ENCODE measurements at regions not wholly inside any gene's neighbourhood (a gene's known extent, or its start where the extent isn't known, plus 50 kb on each side); places are given as distances from the start of the nearest gene placed in this dataset.

DNA sequence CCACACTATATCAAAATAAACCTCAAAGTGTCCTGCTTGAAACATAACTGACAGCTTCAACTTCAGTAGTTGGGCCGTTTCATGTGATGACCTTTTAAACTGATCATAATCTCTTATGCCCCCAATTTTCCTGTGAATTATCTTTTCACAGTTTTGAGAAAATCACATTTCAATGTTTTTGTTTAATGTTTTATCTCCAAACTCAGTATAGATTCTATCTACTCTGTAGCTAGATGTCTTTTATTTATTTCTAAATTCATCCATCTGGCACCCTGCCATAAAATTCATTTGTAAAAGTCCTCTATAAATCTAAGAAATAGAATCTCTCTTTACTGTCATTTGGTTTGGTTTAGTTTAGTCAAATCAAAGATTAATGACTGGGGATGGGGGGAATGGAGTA, 557.3 kb downstream of the ANKRD50 start:
- TF ChIP-seq, protein P1, sequence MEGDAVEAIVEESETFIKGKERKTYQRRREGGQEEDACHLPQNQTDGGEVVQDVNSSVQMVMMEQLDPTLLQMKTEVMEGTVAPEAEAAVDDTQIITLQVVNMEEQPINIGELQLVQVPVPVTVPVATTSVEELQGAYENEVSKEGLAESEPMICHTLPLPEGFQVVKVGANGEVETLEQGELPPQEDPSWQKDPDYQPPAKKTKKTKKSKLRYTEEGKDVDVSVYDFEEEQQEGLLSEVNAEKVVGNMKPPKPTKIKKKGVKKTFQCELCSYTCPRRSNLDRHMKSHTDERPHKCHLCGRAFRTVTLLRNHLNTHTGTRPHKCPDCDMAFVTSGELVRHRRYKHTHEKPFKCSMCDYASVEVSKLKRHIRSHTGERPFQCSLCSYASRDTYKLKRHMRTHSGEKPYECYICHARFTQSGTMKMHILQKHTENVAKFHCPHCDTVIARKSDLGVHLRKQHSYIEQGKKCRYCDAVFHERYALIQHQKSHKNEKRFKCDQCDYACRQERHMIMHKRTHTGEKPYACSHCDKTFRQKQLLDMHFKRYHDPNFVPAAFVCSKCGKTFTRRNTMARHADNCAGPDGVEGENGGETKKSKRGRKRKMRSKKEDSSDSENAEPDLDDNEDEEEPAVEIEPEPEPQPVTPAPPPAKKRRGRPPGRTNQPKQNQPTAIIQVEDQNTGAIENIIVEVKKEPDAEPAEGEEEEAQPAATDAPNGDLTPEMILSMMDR (conservative IDR thresholded peaks at IDR 0.05 in 1 of 2, IDR thresholded peaks at IDR 0.05 in 1 of 2; ENCODE audit: low read depth in 1 of 2, low read length in 2 of 2) = no peak
- TF ChIP-seq EZH2 (IDR thresholded peaks at IDR 0.05; ENCODE audit: low read length, missing control alignments) = no peak

All from fibroblast of lung (primary cell).